Testis (tissue), 2 donors: ENCODE measurements at regions not wholly inside any gene's neighbourhood (a gene's known extent, or its start where the extent isn't known, plus 50 kb on each side); places are given as distances from the start of the nearest gene placed in this dataset.

Source experiments
- CTCF ChIP-seq, 3 experiments: fragments of 450-650 bp in 2 of 3; fragments of 200-600 bp in 1 of 3; sonication (generic) in 1 of 3; IDR thresholded peaks; one replicate each; pipeline ENCODE4 v1.5.1; 2016 to 2019; ENCODE audit warnings: antibody characterized with exemption in 3 of 3, mild to moderate bottlenecking in 2 of 3, moderate library complexity in 1 of 3
- POLR2A ChIP-seq: fragments of 450-650 bp; IDR thresholded peaks from one replicate; pipeline ENCODE4 v1.6.1; 2017; ENCODE audit warnings: antibody characterized with exemption, mild to moderate bottlenecking, moderate library complexity

GRCh38 chr12:89906824-89907223, 198.2 kb upstream of the ATP2B1 start:
- TF ChIP-seq CTCF (IDR thresholded peaks at IDR 0.05) (no peak), POLR2A (no peak)
